GM15510 (cell line): ENCODE measurements at regions not wholly inside any gene's neighbourhood (a gene's known extent, or its start where the extent isn't known, plus 50 kb on each side); places are given as distances from the start of the nearest gene placed in this dataset.

Experiments
- POLR2A ChIP-seq: IDR thresholded peaks from 3 replicates; pipeline ENCODE4 v1.6.1; 2011; ENCODE audit warnings: borderline replicate concordance; ENCODE audit not compliant: insufficient read length; ENCODE audit errors: extremely low read depth

- TF ChIP-seq POLR2A: no peak
Observed at GRCh38 chr14:106269451-106270204, 743.2 kb downstream of the TMEM121 start.

- no peak for TF ChIP-seq POLR2A
Observed at GRCh38 chr14:106276326-106277267, 750.2 kb downstream of the TMEM121 start.

- no peak for TF ChIP-seq POLR2A
Observed at GRCh38 chr14:106277503-106277902, 751.1 kb downstream of the TMEM121 start.

GRCh38 chr14:106280876-106281275, 754.5 kb downstream of the TMEM121 start:
- no peak for TF ChIP-seq POLR2A

- no peak for TF ChIP-seq POLR2A
Observed at GRCh38 chr14:106286697-106287290, 760.4 kb downstream of the TMEM121 start.

- TF ChIP-seq POLR2A: no peak
Observed at GRCh38 chr14:106287506-106287905, 761.1 kb downstream of the TMEM121 start.

GRCh38 chr14:106291626-106292025, 765.2 kb downstream of the TMEM121 start:
- TF ChIP-seq POLR2A: no peak

- TF ChIP-seq POLR2A: no peak
Observed at GRCh38 chr14:106294324-106294723, 767.9 kb downstream of the TMEM121 start.

- no peak for TF ChIP-seq POLR2A
Observed at GRCh38 chr14:106302661-106303060, 776.3 kb downstream of the TMEM121 start.

GRCh38 chr14:106304271-106304670, 777.9 kb downstream of the TMEM121 start:
- no peak for TF ChIP-seq POLR2A

GRCh38 chr14:106308839-106309389, 782.5 kb downstream of the TMEM121 start:
- no peak for TF ChIP-seq POLR2A

GRCh38 chr14:106309423-106309822, 783.0 kb downstream of the TMEM121 start:
- no peak for TF ChIP-seq POLR2A

GRCh38 chr14:106315436-106315835, 789.1 kb downstream of the TMEM121 start:
- TF ChIP-seq POLR2A: no peak

- no peak for TF ChIP-seq POLR2A
Observed at GRCh38 chr14:106317593-106317992, 791.2 kb downstream of the TMEM121 start.

- TF ChIP-seq POLR2A: no peak
Observed at GRCh38 chr14:106318700-106319099, 792.3 kb downstream of the TMEM121 start.

- no peak for TF ChIP-seq POLR2A
Observed at GRCh38 chr14:106327234-106327633, 800.9 kb downstream of the TMEM121 start.

GRCh38 chr14:106343626-106344025, 817.2 kb downstream of the TMEM121 start:
- TF ChIP-seq POLR2A: no peak
